ENCODE measurements at regions not wholly inside any gene's neighbourhood (a gene's known extent, or its start where the extent isn't known, plus 50 kb on each side); places are given as distances from the start of the nearest gene placed in this dataset.

GRCh38 chr1:29829448-29830344 lies 593.4 kb downstream of the PTPRU start:
- in situ Hi-C loops (cut with HindIII; ENCODE audit: low pct_ligation_motif_present, low sequenced_read_pairs), result no loop called here
- TF ChIP-seq CTCF (IDR thresholded peaks at IDR 0.05; ENCODE audit: low read depth, low read length, missing control alignments), result no peak
- Histone ChIP-seq H3K27ac (no peak overlapping the region), H3K4me3 (ENCODE audit: low read depth, low read length) (no peak overlapping the region), H3K36me3 (replicated peaks) (no peaks in the 10 kb centered on the region), H3K27me3 (replicated peaks) (no peaks in the 10 kb centered on the region)
- DNase-seq, result no peak

- H3K36me3 ChIP-seq (replicated peaks), result no peaks in the 10 kb centered on the region
- in situ Hi-C loops (cut with HindIII; ENCODE audit: low pct_ligation_motif_present, low sequenced_read_pairs), result no loop called here
- no peaks in the 10 kb centered on the region for H3K27me3 ChIP-seq (replicated peaks)
- H3K27ac ChIP-seq, result no peak overlapping the region
- DNase-seq, result no peak
- TF ChIP-seq CTCF (IDR thresholded peaks at IDR 0.05; ENCODE audit: low read depth, low read length, missing control alignments), result no peak
- H3K4me3 ChIP-seq (ENCODE audit: low read depth, low read length), result no peak overlapping the region
Measured at GRCh38 chr1:29828526-29829447, 592.5 kb downstream of the PTPRU start.

- Histone ChIP-seq H3K27ac (no peak overlapping the region), H3K4me3 (ENCODE audit: low read depth, low read length) (no peak overlapping the region), H3K27me3 (replicated peaks) (no peaks in the 10 kb centered on the region), H3K36me3 (replicated peaks) (no peaks in the 10 kb centered on the region)
- no peak for DNase-seq
- in situ Hi-C loops (cut with HindIII; ENCODE audit: low pct_ligation_motif_present, low sequenced_read_pairs), result no loop called here
- no peak for TF ChIP-seq CTCF (IDR thresholded peaks at IDR 0.05; ENCODE audit: low read depth, low read length, missing control alignments)
Measured at GRCh38 chr1:29827801-29828525, 591.6 kb downstream of the PTPRU start.

- in situ Hi-C loops (cut with HindIII; ENCODE audit: low pct_ligation_motif_present, low sequenced_read_pairs), result no loop called here
- H3K4me3 ChIP-seq (ENCODE audit: low read depth, low read length), result no peak overlapping the region
- H3K27me3 ChIP-seq (replicated peaks), result no peaks in the 10 kb centered on the region
- no peak for TF ChIP-seq CTCF (IDR thresholded peaks at IDR 0.05; ENCODE audit: low read depth, low read length, missing control alignments)
- no peak for DNase-seq
- no peaks in the 10 kb centered on the region for H3K36me3 ChIP-seq (replicated peaks)
- H3K27ac ChIP-seq, result no peak overlapping the region
Measured at GRCh38 chr1:29827237-29827750, 591.0 kb downstream of the PTPRU start.

GRCh38 chr1:29826646-29827045 lies 590.3 kb downstream of the PTPRU start:
- no peak overlapping the region for H3K4me3 ChIP-seq (ENCODE audit: low read depth, low read length)
- in situ Hi-C loops (cut with HindIII; ENCODE audit: low pct_ligation_motif_present, low sequenced_read_pairs), result no loop called here
- no peak for DNase-seq
- H3K27ac ChIP-seq, result no peak overlapping the region
- no peaks in the 10 kb centered on the region for H3K27me3 ChIP-seq (replicated peaks)
- no peak for TF ChIP-seq CTCF (IDR thresholded peaks at IDR 0.05; ENCODE audit: low read depth, low read length, missing control alignments)
- H3K36me3 ChIP-seq (replicated peaks), result no peaks in the 10 kb centered on the region
